ENCODE measurements at regions not wholly inside any gene's neighbourhood (a gene's known extent, or its start where the extent isn't known, plus 50 kb on each side); places are given as distances from the start of the nearest gene placed in this dataset.

GRCh38 chr20:52817511-52817910, 154.6 kb upstream of the TSHZ2 start:
- no peak for DNase-seq

GRCh38 chr20:52814371-52814770, 157.8 kb upstream of the TSHZ2 start:
- no peak for DNase-seq

- no peak for DNase-seq
These were observed 159.8 kb upstream of the TSHZ2 start for GRCh38 chr20:52812231-52812847.

- no peak for DNase-seq
These were observed 163.2 kb upstream of the TSHZ2 start for GRCh38 chr20:52809003-52809402.

- DNase-seq: no peak
These were observed 165.2 kb upstream of the TSHZ2 start for GRCh38 chr20:52806918-52807317.

- no peak for DNase-seq
These were observed 166.3 kb upstream of the TSHZ2 start for GRCh38 chr20:52805843-52806242.

- DNase-seq: no peak
These were observed 166.9 kb upstream of the TSHZ2 start for GRCh38 chr20:52805296-52805571.

- no peak for DNase-seq
These were observed 167.5 kb upstream of the TSHZ2 start for GRCh38 chr20:52804497-52805295.

- DNase-seq: peak in 1 of 14 donors; percentile 73
These were observed 170.5 kb upstream of the TSHZ2 start for GRCh38 chr20:52801628-52802006.

- peak in 1 of 14 donors; percentile 20 for DNase-seq
These were observed 171.2 kb upstream of the TSHZ2 start for GRCh38 chr20:52800734-52801627.

- no peak for DNase-seq
These were observed 173.0 kb upstream of the TSHZ2 start for GRCh38 chr20:52799130-52799529.

- DNase-seq: no peak
These were observed 174.0 kb upstream of the TSHZ2 start for GRCh38 chr20:52798124-52798523.

GRCh38 chr20:52794853-52795252, 177.3 kb upstream of the TSHZ2 start:
- no peak for DNase-seq

GRCh38 chr20:52793339-52793963, 178.7 kb upstream of the TSHZ2 start:
- no peak for DNase-seq

- DNase-seq: no peak
These were observed 181.1 kb upstream of the TSHZ2 start for GRCh38 chr20:52791091-52791490.

GRCh38 chr20:52789716-52790115, 182.4 kb upstream of the TSHZ2 start:
- DNase-seq: no peak

GRCh38 chr20:52787962-52788361, 184.2 kb upstream of the TSHZ2 start:
- no peak for DNase-seq

- DNase-seq: no peak
These were observed 184.9 kb upstream of the TSHZ2 start for GRCh38 chr20:52787216-52787615.

GRCh38 chr20:52785679-52786078, 186.5 kb upstream of the TSHZ2 start:
- DNase-seq: no peak

- no peak for DNase-seq
These were observed 188.4 kb upstream of the TSHZ2 start for GRCh38 chr20:52783769-52784168.

GRCh38 chr20:52780462-52780861, 191.7 kb upstream of the TSHZ2 start:
- DNase-seq: no peak

- DNase-seq: no peak
These were observed 193.0 kb upstream of the TSHZ2 start for GRCh38 chr20:52779125-52779524.

- no peak for DNase-seq
These were observed 195.0 kb upstream of the TSHZ2 start for GRCh38 chr20:52777171-52777570.
